WTC11 (cell line): ENCODE measurements at regions not wholly inside any gene's neighbourhood (a gene's known extent, or its start where the extent isn't known, plus 50 kb on each side); places are given as distances from the start of the nearest gene placed in this dataset.
A peak's percentile ranks its signal among the peaks of the same experiment; 100 is the strongest.

Experiments
- ATAC-seq: fragments of 200-7000 bp; cut with Tn5 transposase; 2 replicates; pipeline ENCODE4 v1.10.0; 2021; ENCODE audit warnings: mild to moderate bottlenecking, moderate library complexity
- CTCF ChIA-PET: fragments of 300-600 bp; sonication (Branson Sonifier 250); formaldehyde crosslinking; loops from one replicate; lab custom pipeline; 2021; ENCODE audit warnings: antibody characterized with exemption; lab: Charles Lee
- POLR2A ChIA-PET: fragments of 350-600 bp; sonication (Branson Sonifier 250); formaldehyde crosslinking; loops from one replicate; lab custom pipeline; 2021; ENCODE audit warnings: antibody characterized with exemption; lab: Charles Lee
- DNase-seq: peaks from one replicate; pipeline ENCODE4 v3.0.0; 2021; ENCODE audit warnings: low spot score
- H3K27ac Mint-ChIP-seq: 2 replicates; pipeline ENCODE4 v1.8.0; 2021; ENCODE audit warnings: mixed read lengths
- H3K27me3 Mint-ChIP-seq: 2 replicates; pipeline ENCODE4 v1.8.0; 2021; ENCODE audit warnings: low read depth, mild to moderate bottlenecking, moderate library complexity, mixed read lengths
- H3K36me3 Mint-ChIP-seq: 2 replicates; pipeline ENCODE4 v1.8.0; 2021; ENCODE audit warnings: mixed read lengths
- H3K4me1 Mint-ChIP-seq: 2 replicates; pipeline ENCODE4 v1.8.0; 2022; ENCODE audit warnings: mixed read lengths
- H3K4me3 Mint-ChIP-seq: 2 replicates; pipeline ENCODE4 v1.8.0; 2021; ENCODE audit warnings: mild to moderate bottlenecking, moderate library complexity, mixed read lengths
- H3K9me3 Mint-ChIP-seq: 2 replicates; pipeline ENCODE4 v1.8.0; 2021; ENCODE audit warnings: mixed read lengths
- CBFB ChIP-seq: sonication (generic); formaldehyde crosslinking; IDR thresholded peaks from 2 replicates; pipeline ENCODE4 v1.8.1; 2022; ENCODE audit warnings: mild to moderate bottlenecking, low read depth, missing genetic modification reagents
- ELF4 ChIP-seq: sonication (generic); formaldehyde crosslinking; IDR thresholded peaks from 2 replicates; pipeline ENCODE4 v1.8.1; 2022; ENCODE audit warnings: low read depth, mild to moderate bottlenecking, moderate library complexity, missing genetic modification reagents
- ETV6 ChIP-seq: sonication (generic); formaldehyde crosslinking; IDR thresholded peaks from 2 replicates; pipeline ENCODE4 v1.8.1; 2022; ENCODE audit warnings: mild to moderate bottlenecking, missing genetic modification reagents
- GABPB1 ChIP-seq: sonication (generic); formaldehyde crosslinking; IDR thresholded peaks from 2 replicates; pipeline ENCODE4 v1.8.1; 2023; ENCODE audit warnings: mild to moderate bottlenecking, missing genetic modification reagents
- GTF2I ChIP-seq: fragments of 250-450 bp; sonication (Bioruptor Pico); conservative IDR thresholded peaks from 2 replicates; pipeline ENCODE4 v1.4.0; 2021; ENCODE audit warnings: mild to moderate bottlenecking
- MXD4 ChIP-seq: fragments of 250-450 bp; sonication (Bioruptor Pico); IDR thresholded peaks from 2 replicates; pipeline ENCODE4 v1.8.0; 2021; ENCODE audit warnings: mild to moderate bottlenecking, moderate library complexity, borderline replicate concordance
- NFE2L1 ChIP-seq: sonication (generic); formaldehyde crosslinking; IDR thresholded peaks from 2 replicates; pipeline ENCODE4 v1.8.1; 2023; ENCODE audit warnings: missing genetic modification reagents
- NFYB ChIP-seq: sonication (generic); formaldehyde crosslinking; conservative IDR thresholded peaks from 2 replicates; pipeline ENCODE4 v1.8.0; 2022; ENCODE audit warnings: low read depth, missing genetic modification reagents
- NR3C1 ChIP-seq: sonication (generic); formaldehyde crosslinking; conservative IDR thresholded peaks from 2 replicates; pipeline ENCODE4 v1.8.1; 2023; ENCODE audit warnings: low read depth, mild to moderate bottlenecking, missing genetic modification reagents
- USF2 ChIP-seq: sonication (generic); formaldehyde crosslinking; IDR thresholded peaks from 2 replicates; pipeline ENCODE4 v1.8.1; 2023; ENCODE audit warnings: mild to moderate bottlenecking, missing genetic modification reagents, moderate library complexity
- ZBTB21 ChIP-seq: sonication (generic); formaldehyde crosslinking; IDR thresholded peaks from 2 replicates; pipeline ENCODE4 v1.8.1; 2023; ENCODE audit warnings: mild to moderate bottlenecking, missing genetic modification reagents, borderline replicate concordance
- ZNF232 ChIP-seq: sonication (generic); formaldehyde crosslinking; IDR thresholded peaks from 2 replicates; pipeline ENCODE4 v1.8.0; 2022; ENCODE audit warnings: mild to moderate bottlenecking, missing genetic modification reagents
- ZNF423 ChIP-seq: fragments of 250-450 bp; sonication (Bioruptor Pico); IDR thresholded peaks from 2 replicates; pipeline ENCODE4 v2.1.2; 2022; ENCODE audit warnings: mild to moderate bottlenecking, moderate library complexity
- ZNF512 ChIP-seq: sonication (generic); formaldehyde crosslinking; IDR thresholded peaks from 2 replicates; pipeline ENCODE4 v1.8.1; 2022; ENCODE audit warnings: missing genetic modification reagents, borderline replicate concordance
- ZNF671 ChIP-seq: fragments of 250-450 bp; sonication (Bioruptor Pico); IDR thresholded peaks from 2 replicates; pipeline ENCODE4 v1.8.0; 2021; ENCODE audit warnings: mild to moderate bottlenecking
- TF ChIP-seq, protein P1 (sequence below): fragments of 200-600 bp; IDR thresholded peaks from 2 replicates; pipeline ENCODE4 v1.8.0; 2022; ENCODE audit warnings: antibody characterized with exemption
- TF ChIP-seq, protein P2 (sequence below): sonication (generic); formaldehyde crosslinking; IDR thresholded peaks from 2 replicates; pipeline ENCODE4 v1.8.1; 2023; ENCODE audit warnings: mild to moderate bottlenecking, missing genetic modification reagents
- TF ChIP-seq, protein P3 (sequence below): sonication (generic); formaldehyde crosslinking; IDR thresholded peaks from 2 replicates; pipeline ENCODE4 v1.8.1; 2023; ENCODE audit warnings: mild to moderate bottlenecking, missing genetic modification reagents
- TF ChIP-seq, protein P4 (sequence below): sonication (generic); formaldehyde crosslinking; IDR thresholded peaks from 2 replicates; pipeline ENCODE4 v1.8.0; 2023; ENCODE audit warnings: mild to moderate bottlenecking, missing genetic modification reagents

DNA sequence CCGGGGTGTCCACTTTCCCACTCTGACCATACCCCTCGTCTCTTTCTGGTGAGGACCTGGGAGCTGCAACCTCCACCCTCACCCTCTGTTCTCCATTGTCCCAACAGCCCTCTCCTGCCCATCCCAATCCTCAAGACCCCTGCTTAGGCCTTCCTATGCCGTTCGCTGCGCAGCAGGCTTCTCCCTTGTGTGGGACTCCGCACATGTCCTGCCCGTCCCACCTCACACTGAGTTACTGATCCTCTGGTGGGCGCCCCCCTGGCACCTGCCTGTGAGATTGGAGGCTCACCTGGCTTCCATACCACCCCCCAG lies 119.5 kb upstream of the SNTG2 start (continued):
- TF ChIP-seq, protein P1, sequence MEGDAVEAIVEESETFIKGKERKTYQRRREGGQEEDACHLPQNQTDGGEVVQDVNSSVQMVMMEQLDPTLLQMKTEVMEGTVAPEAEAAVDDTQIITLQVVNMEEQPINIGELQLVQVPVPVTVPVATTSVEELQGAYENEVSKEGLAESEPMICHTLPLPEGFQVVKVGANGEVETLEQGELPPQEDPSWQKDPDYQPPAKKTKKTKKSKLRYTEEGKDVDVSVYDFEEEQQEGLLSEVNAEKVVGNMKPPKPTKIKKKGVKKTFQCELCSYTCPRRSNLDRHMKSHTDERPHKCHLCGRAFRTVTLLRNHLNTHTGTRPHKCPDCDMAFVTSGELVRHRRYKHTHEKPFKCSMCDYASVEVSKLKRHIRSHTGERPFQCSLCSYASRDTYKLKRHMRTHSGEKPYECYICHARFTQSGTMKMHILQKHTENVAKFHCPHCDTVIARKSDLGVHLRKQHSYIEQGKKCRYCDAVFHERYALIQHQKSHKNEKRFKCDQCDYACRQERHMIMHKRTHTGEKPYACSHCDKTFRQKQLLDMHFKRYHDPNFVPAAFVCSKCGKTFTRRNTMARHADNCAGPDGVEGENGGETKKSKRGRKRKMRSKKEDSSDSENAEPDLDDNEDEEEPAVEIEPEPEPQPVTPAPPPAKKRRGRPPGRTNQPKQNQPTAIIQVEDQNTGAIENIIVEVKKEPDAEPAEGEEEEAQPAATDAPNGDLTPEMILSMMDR, result no peak
- TF ChIP-seq, protein P2, sequence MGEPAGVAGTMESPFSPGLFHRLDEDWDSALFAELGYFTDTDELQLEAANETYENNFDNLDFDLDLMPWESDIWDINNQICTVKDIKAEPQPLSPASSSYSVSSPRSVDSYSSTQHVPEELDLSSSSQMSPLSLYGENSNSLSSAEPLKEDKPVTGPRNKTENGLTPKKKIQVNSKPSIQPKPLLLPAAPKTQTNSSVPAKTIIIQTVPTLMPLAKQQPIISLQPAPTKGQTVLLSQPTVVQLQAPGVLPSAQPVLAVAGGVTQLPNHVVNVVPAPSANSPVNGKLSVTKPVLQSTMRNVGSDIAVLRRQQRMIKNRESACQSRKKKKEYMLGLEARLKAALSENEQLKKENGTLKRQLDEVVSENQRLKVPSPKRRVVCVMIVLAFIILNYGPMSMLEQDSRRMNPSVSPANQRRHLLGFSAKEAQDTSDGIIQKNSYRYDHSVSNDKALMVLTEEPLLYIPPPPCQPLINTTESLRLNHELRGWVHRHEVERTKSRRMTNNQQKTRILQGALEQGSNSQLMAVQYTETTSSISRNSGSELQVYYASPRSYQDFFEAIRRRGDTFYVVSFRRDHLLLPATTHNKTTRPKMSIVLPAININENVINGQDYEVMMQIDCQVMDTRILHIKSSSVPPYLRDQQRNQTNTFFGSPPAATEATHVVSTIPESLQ (CRISPR knock-in tag), result no peak
- TF ChIP-seq ETV6 (CRISPR knock-in tag) (no peak), CBFB (CRISPR knock-in tag) (no peak), ELF4 (CRISPR knock-in tag) (no peak)
- TF ChIP-seq, protein P3, sequence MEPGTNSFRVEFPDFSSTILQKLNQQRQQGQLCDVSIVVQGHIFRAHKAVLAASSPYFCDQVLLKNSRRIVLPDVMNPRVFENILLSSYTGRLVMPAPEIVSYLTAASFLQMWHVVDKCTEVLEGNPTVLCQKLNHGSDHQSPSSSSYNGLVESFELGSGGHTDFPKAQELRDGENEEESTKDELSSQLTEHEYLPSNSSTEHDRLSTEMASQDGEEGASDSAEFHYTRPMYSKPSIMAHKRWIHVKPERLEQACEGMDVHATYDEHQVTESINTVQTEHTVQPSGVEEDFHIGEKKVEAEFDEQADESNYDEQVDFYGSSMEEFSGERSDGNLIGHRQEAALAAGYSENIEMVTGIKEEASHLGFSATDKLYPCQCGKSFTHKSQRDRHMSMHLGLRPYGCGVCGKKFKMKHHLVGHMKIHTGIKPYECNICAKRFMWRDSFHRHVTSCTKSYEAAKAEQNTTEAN (CRISPR knock-in tag), result no peak

DNA sequence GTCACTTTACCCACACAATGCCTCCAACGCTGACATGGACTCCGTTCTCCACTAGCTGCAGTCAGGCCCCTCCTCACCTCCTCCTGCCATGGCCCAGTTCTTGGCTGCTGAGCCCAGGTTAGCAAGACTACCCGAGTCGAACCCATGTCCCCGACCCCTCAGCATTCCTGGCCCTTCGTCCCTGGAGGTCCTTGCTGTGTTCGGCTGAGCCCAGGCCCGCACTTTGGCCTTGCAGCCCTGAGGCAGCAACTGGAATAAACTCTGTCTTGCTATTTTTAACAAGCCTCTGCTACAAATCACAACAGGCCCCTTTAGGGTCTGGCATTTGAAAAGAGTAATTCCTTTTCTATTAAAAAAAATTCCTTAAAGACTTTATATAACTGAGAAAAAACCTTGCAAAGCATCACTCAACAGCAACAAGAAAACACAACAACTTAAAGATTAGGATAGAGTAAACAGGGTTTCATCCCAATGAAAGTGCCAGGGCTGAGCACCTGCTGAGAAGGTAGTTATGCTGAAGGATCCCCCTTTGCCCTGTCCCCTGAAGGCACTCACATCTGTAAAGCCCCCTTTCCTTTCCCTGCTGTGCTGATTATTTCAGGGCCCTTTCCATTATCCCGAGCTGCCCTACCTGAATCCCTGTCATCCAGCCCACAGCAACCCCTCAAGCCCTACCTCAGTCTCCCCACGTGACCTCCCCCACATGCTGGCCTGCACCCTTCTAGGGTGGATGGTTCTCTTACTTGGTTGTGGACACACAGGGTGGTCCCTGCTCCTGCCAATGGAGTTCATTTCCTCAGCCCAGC lies 120.0 kb upstream of the SNTG2 start:
- Mint-ChIP-seq H3K9me3 (peaks cover 8% of the 10 kb centered on the region; the same call in 1 of the 2 replicates), H3K27me3 (peaks cover 46% of the 10 kb centered on the region), H3K27ac (no peak overlapping the region), H3K36me3 (no peaks in the 10 kb centered on the region), H3K4me1 (peaks cover 26% of the 10 kb centered on the region), H3K4me3 (no peak overlapping the region)
- TF ChIP-seq, protein P4, sequence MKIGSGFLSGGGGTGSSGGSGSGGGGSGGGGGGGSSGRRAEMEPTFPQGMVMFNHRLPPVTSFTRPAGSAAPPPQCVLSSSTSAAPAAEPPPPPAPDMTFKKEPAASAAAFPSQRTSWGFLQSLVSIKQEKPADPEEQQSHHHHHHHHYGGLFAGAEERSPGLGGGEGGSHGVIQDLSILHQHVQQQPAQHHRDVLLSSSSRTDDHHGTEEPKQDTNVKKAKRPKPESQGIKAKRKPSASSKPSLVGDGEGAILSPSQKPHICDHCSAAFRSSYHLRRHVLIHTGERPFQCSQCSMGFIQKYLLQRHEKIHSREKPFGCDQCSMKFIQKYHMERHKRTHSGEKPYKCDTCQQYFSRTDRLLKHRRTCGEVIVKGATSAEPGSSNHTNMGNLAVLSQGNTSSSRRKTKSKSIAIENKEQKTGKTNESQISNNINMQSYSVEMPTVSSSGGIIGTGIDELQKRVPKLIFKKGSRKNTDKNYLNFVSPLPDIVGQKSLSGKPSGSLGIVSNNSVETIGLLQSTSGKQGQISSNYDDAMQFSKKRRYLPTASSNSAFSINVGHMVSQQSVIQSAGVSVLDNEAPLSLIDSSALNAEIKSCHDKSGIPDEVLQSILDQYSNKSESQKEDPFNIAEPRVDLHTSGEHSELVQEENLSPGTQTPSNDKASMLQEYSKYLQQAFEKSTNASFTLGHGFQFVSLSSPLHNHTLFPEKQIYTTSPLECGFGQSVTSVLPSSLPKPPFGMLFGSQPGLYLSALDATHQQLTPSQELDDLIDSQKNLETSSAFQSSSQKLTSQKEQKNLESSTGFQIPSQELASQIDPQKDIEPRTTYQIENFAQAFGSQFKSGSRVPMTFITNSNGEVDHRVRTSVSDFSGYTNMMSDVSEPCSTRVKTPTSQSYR (CRISPR knock-in tag), result no peak
- TF ChIP-seq ZNF512 (CRISPR knock-in tag), result no peak
- 0 out of 2 replicates have a peak, but pooled peaks have one; percentile 21 for TF ChIP-seq ZNF423 (CRISPR knock-in tag)
- peak; percentile 76 for TF ChIP-seq USF2 (CRISPR knock-in tag)
- TF ChIP-seq ELF4 (CRISPR knock-in tag), result no peak
- no peak for TF ChIP-seq GTF2I
- TF ChIP-seq NFYB, result no peak
- no peak for TF ChIP-seq MXD4 (CRISPR knock-in tag)
- TF ChIP-seq NFE2L1 (CRISPR knock-in tag), result no peak
- no peak for TF ChIP-seq GABPB1
- no peak for TF ChIP-seq ZNF232
- no peak for TF ChIP-seq ZBTB21 (CRISPR knock-in tag)
- no peak for TF ChIP-seq NR3C1
- TF ChIP-seq ZNF671 (CRISPR knock-in tag), result no peak
- ChIA-PET POLR2A (no interaction called here), CTCF (interaction anchor here (0.5 to 1.4 kb wide), 4 partner anchors 101 to 982 kb away, joined by 3 to 5 read pairs (median 4); no protein-coding TSS in a partner anchor)
- ATAC-seq (peak; percentile 82), DNase-seq (no peak)
